K562 (cell line): ENCODE measurements at regions not wholly inside any gene's neighbourhood (a gene's known extent, or its start where the extent isn't known, plus 50 kb on each side); places are given as distances from the start of the nearest gene placed in this dataset.

ENCODE experiments used
- ATAC-seq: fragments of 200-7000 bp; cut with Tn5 transposase; 3 replicates; pipeline ENCODE4 v1.9.1; 2020; ENCODE audit warnings: moderate library complexity
- BruUV-seq: library from RNA; stranded (reverse); fragments of 400-500 nt; replicated peaks from 2 replicates; lab custom pipeline; 2021; lab: Mats Ljungman, UMichigan
- CTCF ChIA-PET: fragments of 300-600 bp; formaldehyde crosslinking; extraction: SDS; loops from one replicate; lab custom pipeline; 2021; ENCODE audit warnings: low intra/inter-chr PET ratio; lab: Yijun Ruan, JAX
- POLR2A ChIA-PET: fragments of 300-600, 350-650 bp; sonication (Branson Sonifier 250); formaldehyde crosslinking; extraction: SDS; loops from one replicate; lab custom pipeline; 2021; ENCODE audit warnings: antibody characterized with exemption, inconsistent platforms; lab: Yijun Ruan, JAX
- DNase-seq, 4 experiments: peaks; one replicate each; pipeline versions ENCODE4 v3.0.0 to v3.0.0-alpha.2; 2011 to 2018; ENCODE audit warnings: low spot score in 3 of 4, mixed read lengths in 3 of 4; ENCODE audit errors: extremely low read depth in 1 of 4
- FAIRE-seq: peaks from 2 replicates; lab custom pipeline; 2011; peaks lifted over from hg19 to GRCh38; lab: Jason Lieb, UNC
- H2AFZ ChIP-seq: 2 replicates; pipeline ENCODE4 v1.6.0; 2011; ENCODE audit warnings: low read depth, low read length, control low read depth, inconsistent platforms
- H3K27ac ChIP-seq: fragments of 200-600 bp; 3 replicates; pipeline ENCODE4 v1.8.0; 2011; ENCODE audit warnings: low read depth, mild to moderate bottlenecking, control low read depth, inconsistent platforms, low read length, moderate library complexity, mixed read lengths; ENCODE audit errors: extremely low read depth
- H3K27me3 ChIP-seq, 2 experiments: fragments of 300-600 bp in 1 of 2; 2 replicates in 1 of 2; 3 replicates in 1 of 2; pipeline versions ENCODE4 v1.6.0 to v1.8.0; 2011; ENCODE audit warnings: inconsistent platforms in 2 of 2, low read length in 2 of 2, mild to moderate bottlenecking in 1 of 2, mixed read lengths in 1 of 2, moderate library complexity in 1 of 2; ENCODE audit not compliant: control insufficient read depth in 2 of 2, insufficient read depth in 2 of 2
- H3K36me3 ChIP-seq: fragments of 300-600 bp; 3 replicates; pipeline ENCODE4 v1.8.0; 2011; ENCODE audit warnings: mild to moderate bottlenecking, low read length, inconsistent platforms; ENCODE audit not compliant: control insufficient read depth, insufficient read depth
- H3K4me1 ChIP-seq, 2 experiments: fragments of 200-600 bp in 1 of 2; replicated peaks in 1 of 2; 2 replicates in 1 of 2; 3 replicates in 1 of 2; pipeline versions ENCODE4 v1.5.1 to v1.8.0; 2011; ENCODE audit warnings: inconsistent platforms in 2 of 2, low read length in 2 of 2, mild to moderate bottlenecking in 1 of 2, mixed read lengths in 1 of 2, moderate library complexity in 1 of 2; ENCODE audit not compliant: control insufficient read depth in 2 of 2, insufficient read depth in 2 of 2
- H3K4me2 ChIP-seq: 2 replicates; pipeline ENCODE4 v1.6.1; 2011; ENCODE audit warnings: low read length, control low read depth, inconsistent platforms, mixed read lengths; ENCODE audit not compliant: insufficient read depth
- H3K4me3 ChIP-seq: fragments of 200-600 bp; sonication (generic), shearing (Covaris generic); 2 replicates; pipeline ENCODE4 v1.5.1; 2016; ENCODE audit warnings: control low read depth, inconsistent platforms
- H3K79me2 ChIP-seq: fragments of 200-600 bp; 3 replicates; pipeline ENCODE4 v1.8.0; 2011; ENCODE audit warnings: low read length, inconsistent platforms; ENCODE audit not compliant: control insufficient read depth, insufficient read depth
- H3K9ac ChIP-seq, 2 experiments: 2 replicates each; pipeline versions ENCODE4 v1.6.0 to v1.6.1; 2011; ENCODE audit warnings: low read depth in 2 of 2, low read length in 2 of 2, control low read depth in 1 of 2, inconsistent platforms in 1 of 2, mild to moderate bottlenecking in 1 of 2, mixed read lengths in 1 of 2; ENCODE audit not compliant: insufficient read depth in 1 of 2
- H3K9me1 ChIP-seq: one replicate; pipeline ENCODE4 v1.6.0; 2011; ENCODE audit warnings: inconsistent platforms, mild to moderate bottlenecking, low read length, moderate library complexity; ENCODE audit not compliant: control insufficient read depth, insufficient read depth
- H3K9me3 ChIP-seq: replicated peaks from 2 replicates; pipeline ENCODE4 v1.5.1; 2011; ENCODE audit warnings: low read depth, low read length, inconsistent platforms; ENCODE audit not compliant: control insufficient read depth, insufficient read depth
- H4K20me1 ChIP-seq: replicated peaks from 2 replicates; pipeline ENCODE4 v1.6.1; 2011; ENCODE audit warnings: low read length, inconsistent platforms, mixed read lengths; ENCODE audit not compliant: control insufficient read depth, insufficient read depth
- EWSR1 ChIP-seq: fragments of 450-650 bp; IDR thresholded peaks from 2 replicates; pipeline ENCODE4 v1.6.1; 2018; ENCODE audit warnings: borderline replicate concordance, mild to moderate bottlenecking, low read depth, moderate library complexity; ENCODE audit not compliant: partially characterized antibody
- FIP1L1 ChIP-seq: fragments of 200-400 bp; formaldehyde crosslinking; IDR thresholded peaks from 2 replicates; pipeline ENCODE4 v1.6.1; 2018; ENCODE audit warnings: mild to moderate bottlenecking, low read depth, low read length; ENCODE audit not compliant: poor library complexity, severe bottlenecking
- KDM1A ChIP-seq, 2 experiments: fragments of 450-650 bp; IDR thresholded peaks; 2 replicates each; pipeline ENCODE4 v1.6.1; 2016; ENCODE audit warnings: mild to moderate bottlenecking in 2 of 2
- NFE2L1 ChIP-seq: fragments of 450-650 bp; IDR thresholded peaks from 2 replicates; pipeline ENCODE4 v1.6.1; 2016; ENCODE audit warnings: missing genetic modification characterization, low read depth, mild to moderate bottlenecking, missing compliant biosample characterization, moderate library complexity, borderline replicate concordance
- THRB ChIP-seq: fragments of 450-650 bp; formaldehyde crosslinking; conservative IDR thresholded peaks from 2 replicates; pipeline ENCODE4 v1.4.0; 2022; ENCODE audit warnings: mild to moderate bottlenecking, missing genetic modification characterization
- ZNF24 ChIP-seq: fragments of 450-650 bp; IDR thresholded peaks from 2 replicates; pipeline ENCODE4 v1.6.1; 2016
- in situ Hi-C: fragments of 300-500 bp; cut with MboI; formaldehyde crosslinking; loops from 4 replicates; pipeline ENCODE4 v1.15.0; 2018; ENCODE audit warnings: inconsistent platforms, mixed read lengths
- intact Hi-C: fragments of 100-400 bp; cut with micrococcal nuclease; formaldehyde crosslinking; loops from 2 replicates; pipeline ENCODE4 v1.14.2; 2022

- TF ChIP-seq EWSR1 = no peak
- TF ChIP-seq KDM1A (IDR thresholded peaks at IDR 0.05) = no peak
- TF ChIP-seq NFE2L1 (tag) = no peak
- no peak for TF ChIP-seq ZNF24
- no peak for TF ChIP-seq FIP1L1
- TF ChIP-seq THRB (CRISPR knock-in tag) = no peak
- DNase-seq (no peak), ATAC-seq (no peak), FAIRE-seq (no peak)
- ChIA-PET CTCF (no interaction called here), POLR2A (interaction anchor here (1.1 kb wide), 1 partner anchor 12 kb away, joined by 3 read pairs; no protein-coding TSS in a partner anchor)
- Histone ChIP-seq H3K4me1 (no peaks in the 10 kb centered on the region), H3K9ac (no peak overlapping the region), H3K9me3 (peaks cover 12% of the 10 kb centered on the region; the same call in 1 of the 2 replicates), H3K36me3 (no peaks in the 10 kb centered on the region), H3K79me2 (no peaks in the 10 kb centered on the region), H3K4me3 (no peak overlapping the region), H3K4me2 (no peak overlapping the region), H2AFZ (no peak overlapping the region), H3K27ac (no peak overlapping the region), H4K20me1 (no peaks in the 10 kb centered on the region), H3K27me3 (no peaks in the 10 kb centered on the region), H3K9me1 (no peaks in the 10 kb centered on the region)
- intact Hi-C loops = no loop called here
- BruUV-seq = no TSS peak
- in situ Hi-C loops = no loop called here
Observed at GRCh38 chr6:105714846-105715245, 312.0 kb upstream of the PREP start.
